CD4-positive, alpha-beta memory T cell (primary cell): ENCODE measurements at regions not wholly inside any gene's neighbourhood (a gene's known extent, or its start where the extent isn't known, plus 50 kb on each side); places are given as distances from the start of the nearest gene placed in this dataset.

Experiments used
- CTCF ChIA-PET: fragments of 350-600 bp; sonication (Branson Sonifier 250); formaldehyde crosslinking; loops from one replicate; lab custom pipeline; 2021; ENCODE audit warnings: inconsistent platforms; ENCODE audit not compliant: partially characterized antibody; lab: Charles Lee
- POLR2A ChIA-PET: fragments of 350-600 bp; sonication (Branson Sonifier 250); formaldehyde crosslinking; loops from one replicate; lab custom pipeline; 2021; ENCODE audit not compliant: partially characterized antibody; lab: Charles Lee
- DNase-seq, 5 donors: peaks; one replicate each; pipeline versions ENCODE4 v3.0.0 to v3.0.0-alpha.2; 2020 to 2022; ENCODE audit warnings: mixed read lengths in 1 of 5
- H3K27ac ChIP-seq: one replicate; pipeline ENCODE4 v1.7.0; 2013; ENCODE audit warnings: low read depth, low read length
- H3K27me3 ChIP-seq: 2 replicates; pipeline ENCODE4 v1.7.0; 2013; ENCODE audit warnings: mild to moderate bottlenecking, low read length, moderate library complexity; ENCODE audit not compliant: insufficient read depth
- H3K36me3 ChIP-seq: 2 replicates; pipeline ENCODE4 v1.7.0; 2013; ENCODE audit warnings: mild to moderate bottlenecking, low read length, moderate library complexity; ENCODE audit not compliant: insufficient read depth
- H3K4me1 ChIP-seq: 2 replicates; pipeline ENCODE4 v1.7.0; 2013; ENCODE audit warnings: mild to moderate bottlenecking, low read length, moderate library complexity; ENCODE audit not compliant: insufficient read depth
- H3K4me3 ChIP-seq, 2 donors: one replicate each; pipeline ENCODE4 v1.7.0; 2013; ENCODE audit warnings: low read length in 2 of 2, mild to moderate bottlenecking in 1 of 2
- H3K9me3 ChIP-seq, 2 donors: one replicate each; pipeline ENCODE4 v1.7.0; 2013; ENCODE audit warnings: low read length in 2 of 2, control low read depth in 1 of 2; ENCODE audit not compliant: control insufficient read depth in 1 of 2
- H3K27ac Mint-ChIP-seq, 7 donors: one replicate each; pipeline ENCODE4 v1.8.0; 2020 to 2021; ENCODE audit warnings: mixed read lengths in 7 of 7, mild to moderate bottlenecking in 6 of 7, inconsistent platforms in 3 of 7, moderate library complexity in 3 of 7
- H3K27me3 Mint-ChIP-seq, 2 donors: one replicate each; pipeline ENCODE4 v1.8.0; 2020 to 2021; ENCODE audit warnings: mixed read lengths in 2 of 2
- H3K36me3 Mint-ChIP-seq, 2 donors: one replicate each; pipeline ENCODE4 v1.8.0; 2020 to 2021; ENCODE audit warnings: mixed read lengths in 2 of 2, inconsistent platforms in 1 of 2, mild to moderate bottlenecking in 1 of 2
- H3K4me1 Mint-ChIP-seq, 4 donors: one replicate each; pipeline ENCODE4 v1.8.0; 2020 to 2021; ENCODE audit warnings: mixed read lengths in 4 of 4, mild to moderate bottlenecking in 1 of 4
- H3K4me3 Mint-ChIP-seq, 8 donors: one replicate each; pipeline ENCODE4 v1.8.0; 2020 to 2021; ENCODE audit warnings: mixed read lengths in 8 of 8, mild to moderate bottlenecking in 7 of 8, moderate library complexity in 6 of 8, inconsistent platforms in 3 of 8
- H3K9me3 Mint-ChIP-seq, 8 donors: one replicate each; pipeline ENCODE4 v1.8.0; 2020 to 2021; ENCODE audit warnings: mixed read lengths in 8 of 8, mild to moderate bottlenecking in 5 of 8, inconsistent platforms in 3 of 8, moderate library complexity in 1 of 8
- intact Hi-C: fragments of 100-400 bp; cut with micrococcal nuclease; formaldehyde crosslinking; loops from one replicate; pipeline ENCODE4 v1.15.1; 2023

DNA sequence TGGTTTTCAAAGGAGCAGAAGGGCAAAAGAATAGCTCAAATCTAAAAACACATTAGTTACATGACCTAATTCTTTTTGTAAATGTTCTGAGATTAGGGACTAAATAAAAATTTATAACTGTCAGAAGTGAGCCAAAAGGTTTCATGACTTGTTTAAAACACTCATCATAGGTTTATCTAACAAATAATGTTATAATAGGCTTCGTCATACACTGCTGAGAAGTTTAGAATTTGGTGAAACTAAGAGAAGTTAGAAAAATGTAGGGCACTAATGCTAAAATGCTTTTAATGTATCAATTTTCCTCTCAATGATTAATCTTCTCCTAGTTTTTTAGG, 468.8 kb upstream of the CDIN1 start:
- H3K36me3 ChIP-seq, result no peaks in the 10 kb centered on the region
- no peaks in the 10 kb centered on the region for H3K27me3 ChIP-seq
- Mint-ChIP-seq H3K4me1 (no peaks in the 10 kb centered on the region), H3K27ac (no peak overlapping the region), H3K9me3 (peaks cover 0 to 4% (median 0%) of the 10 kb centered on the region in 8 donors), H3K27me3 (no peaks in the 10 kb centered on the region), H3K4me3 (no peak overlapping the region), H3K36me3 (no peaks in the 10 kb centered on the region)
- H3K4me3 ChIP-seq, result no peak overlapping the region
- ChIA-PET POLR2A (no interaction called here), CTCF (no interaction called here)
- no peaks in the 10 kb centered on the region for H3K9me3 ChIP-seq
- DNase-seq, result no peak
- no peak overlapping the region for H3K27ac ChIP-seq
- no peaks in the 10 kb centered on the region for H3K4me1 ChIP-seq
- intact Hi-C loops, result no loop called here

DNA sequence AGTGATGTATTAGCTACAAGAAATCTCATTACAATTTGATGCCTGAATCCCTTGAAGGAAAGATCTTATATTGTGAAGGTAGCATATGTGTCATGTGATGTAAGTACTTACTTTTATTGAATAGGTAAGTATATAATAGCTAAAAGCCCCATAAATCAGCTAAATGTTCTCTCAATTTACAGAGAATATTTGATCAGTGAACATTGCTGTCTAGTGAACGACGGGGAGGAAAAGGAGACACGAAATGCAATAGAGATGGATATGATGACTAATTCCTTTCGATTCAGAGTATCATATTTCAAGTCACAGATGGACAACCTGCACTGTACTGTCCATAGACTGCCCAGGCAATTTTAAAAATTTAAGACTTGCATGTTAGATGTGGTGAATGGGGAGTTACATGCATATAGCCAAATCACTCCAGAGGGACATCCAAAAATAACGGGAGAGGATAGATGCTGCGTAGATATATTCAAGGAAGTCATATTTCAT, 462.1 kb upstream of the CDIN1 start:
- Mint-ChIP-seq H3K9me3 (peaks cover 0 to 15% (median 4%) of the 10 kb centered on the region in 8 donors), H3K27me3 (no peaks in the 10 kb centered on the region), H3K4me3 (no peak overlapping the region), H3K4me1 (no peaks in the 10 kb centered on the region), H3K27ac (no peak overlapping the region), H3K36me3 (no peaks in the 10 kb centered on the region)
- H3K9me3 ChIP-seq, result no peaks in the 10 kb centered on the region
- no peak for DNase-seq
- intact Hi-C loops, result no loop called here
- H3K27ac ChIP-seq, result no peak overlapping the region
- POLR2A ChIA-PET, result no interaction called here
- CTCF ChIA-PET, result interaction anchor here (0.6 kb wide), 1 partner anchor 30 kb away, joined by 3 read pairs; no protein-coding TSS in a partner anchor
- no peak overlapping the region for H3K4me3 ChIP-seq
- H3K36me3 ChIP-seq, result no peaks in the 10 kb centered on the region
- H3K4me1 ChIP-seq, result no peaks in the 10 kb centered on the region
- no peaks in the 10 kb centered on the region for H3K27me3 ChIP-seq

DNA sequence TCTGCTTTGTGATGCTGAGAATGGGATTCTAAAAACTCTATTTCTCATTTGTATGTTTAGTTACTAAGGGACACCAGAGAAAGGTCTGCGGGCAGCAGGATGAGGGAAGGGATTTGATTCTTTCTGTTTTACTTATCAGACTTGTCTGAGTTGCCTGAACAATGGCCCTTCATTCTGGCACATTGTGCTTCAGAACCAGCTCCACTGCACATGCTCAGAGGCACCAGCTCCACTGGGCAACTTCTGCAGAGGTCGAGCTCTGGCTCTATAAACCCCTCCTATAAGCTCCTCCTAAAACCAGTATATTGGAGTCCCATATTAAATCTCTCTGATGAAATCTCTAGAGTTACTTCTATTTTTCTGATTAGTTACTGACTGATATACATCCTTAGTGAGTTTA, 453.2 kb upstream of the CDIN1 start:
- Mint-ChIP-seq H3K9me3 (peaks cover 0 to 6% (median 3%) of the 10 kb centered on the region in 8 donors), H3K4me3 (no peak overlapping the region), H3K4me1 (no peaks in the 10 kb centered on the region), H3K36me3 (no peaks in the 10 kb centered on the region), H3K27me3 (no peaks in the 10 kb centered on the region), H3K27ac (no peak overlapping the region)
- no peak for DNase-seq
- Histone ChIP-seq H3K4me1 (no peaks in the 10 kb centered on the region), H3K27me3 (no peaks in the 10 kb centered on the region), H3K4me3 (no peak overlapping the region), H3K36me3 (no peaks in the 10 kb centered on the region), H3K9me3 (no peaks in the 10 kb centered on the region), H3K27ac (no peak overlapping the region)
- POLR2A ChIA-PET, result no interaction called here
- intact Hi-C loops, result no loop called here
- CTCF ChIA-PET, result no interaction called here

DNA sequence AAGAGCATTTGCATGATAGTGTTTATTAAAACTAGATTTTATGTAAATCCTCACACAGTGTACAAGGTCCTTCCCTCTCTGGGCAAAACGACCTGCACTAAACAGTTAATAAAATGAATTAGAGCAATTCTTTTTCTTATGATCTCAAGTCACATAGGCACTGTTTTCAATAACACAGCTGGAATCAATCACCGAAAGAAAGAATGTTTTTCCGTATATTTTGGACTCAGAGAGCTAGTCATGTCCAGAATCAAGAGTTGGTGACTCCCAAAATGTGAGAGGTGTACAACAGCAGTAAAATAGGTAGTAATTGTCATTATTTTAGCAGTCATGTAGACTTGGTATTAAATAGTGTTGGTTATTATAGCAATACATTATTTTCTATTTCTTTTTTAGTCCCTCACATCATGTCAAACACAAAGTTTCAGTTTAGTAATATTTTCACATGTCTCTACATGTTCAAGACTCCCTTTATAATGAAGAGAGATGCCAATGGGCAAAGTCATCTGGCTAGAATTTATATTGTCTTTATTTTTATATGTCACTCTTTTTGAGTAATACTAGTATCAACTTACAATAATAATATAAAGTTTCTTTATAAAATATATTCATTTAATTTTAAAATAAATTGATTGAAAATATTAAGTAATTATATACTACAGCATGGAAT, 448.6 kb upstream of the CDIN1 start:
- CTCF ChIA-PET, result no interaction called here
- Mint-ChIP-seq H3K27me3 (no peaks in the 10 kb centered on the region), H3K27ac (no peak overlapping the region), H3K4me1 (no peaks in the 10 kb centered on the region), H3K9me3 (peaks cover 0 to 6% (median under 1%) of the 10 kb centered on the region in 8 donors), H3K36me3 (no peaks in the 10 kb centered on the region), H3K4me3 (no peak overlapping the region)
- no peaks in the 10 kb centered on the region for H3K4me1 ChIP-seq
- no peaks in the 10 kb centered on the region for H3K9me3 ChIP-seq
- DNase-seq, result no peak
- no peaks in the 10 kb centered on the region for H3K27me3 ChIP-seq
- no peaks in the 10 kb centered on the region for H3K36me3 ChIP-seq
- no peak overlapping the region for H3K4me3 ChIP-seq
- POLR2A ChIA-PET, result no interaction called here
- no peak overlapping the region for H3K27ac ChIP-seq
- intact Hi-C loops, result no loop called here

DNA sequence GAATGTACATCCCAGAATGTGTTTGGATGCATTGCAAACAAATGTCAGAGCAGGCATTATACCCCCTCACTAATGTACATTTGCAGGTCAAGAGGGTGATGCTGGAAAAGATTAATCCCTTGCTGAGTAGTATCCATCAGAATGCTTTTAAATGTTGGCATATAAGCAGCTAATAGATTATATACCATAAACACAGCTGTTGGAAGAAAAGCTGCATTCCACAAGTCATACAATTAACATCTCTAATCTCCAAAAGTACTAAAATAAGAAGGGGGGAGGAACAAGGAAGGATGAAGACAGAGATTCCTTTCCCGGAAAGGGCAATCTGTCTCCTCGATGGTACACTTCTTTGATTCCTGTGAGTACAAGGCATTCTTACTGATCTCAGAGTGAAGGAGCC, 445.7 kb upstream of the CDIN1 start:
- no peak for DNase-seq
- Histone ChIP-seq H3K27ac (no peak overlapping the region), H3K36me3 (no peaks in the 10 kb centered on the region), H3K4me1 (no peaks in the 10 kb centered on the region), H3K9me3 (no peaks in the 10 kb centered on the region), H3K27me3 (no peaks in the 10 kb centered on the region), H3K4me3 (no peak overlapping the region)
- Mint-ChIP-seq H3K27ac (no peak overlapping the region), H3K4me1 (no peaks in the 10 kb centered on the region), H3K36me3 (no peaks in the 10 kb centered on the region), H3K9me3 (peaks cover 0 to 11% (median 1%) of the 10 kb centered on the region in 8 donors), H3K4me3 (no peak overlapping the region), H3K27me3 (no peaks in the 10 kb centered on the region)
- POLR2A ChIA-PET, result no interaction called here
- CTCF ChIA-PET, result no interaction called here
- intact Hi-C loops, result no loop called here

DNA sequence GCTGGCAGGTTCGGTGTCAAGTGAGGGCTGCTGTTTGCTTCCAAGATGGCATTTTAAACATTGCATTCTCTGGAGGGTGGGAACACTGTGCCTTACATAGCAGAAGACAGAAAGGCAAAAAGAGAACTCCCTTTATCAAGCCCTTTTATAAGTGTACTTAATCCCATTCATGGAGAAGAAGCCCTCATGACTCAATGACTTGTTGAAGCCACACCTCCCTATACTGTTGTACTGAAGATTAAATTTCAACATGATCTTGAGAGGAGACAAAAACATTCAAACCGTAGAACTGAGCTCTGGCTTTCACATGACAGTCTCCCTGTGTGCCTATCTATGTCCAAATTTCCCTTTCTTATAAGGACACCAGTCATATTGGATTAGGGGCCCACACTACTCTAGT, 443.4 kb upstream of the CDIN1 start:
- no peaks in the 10 kb centered on the region for H3K4me1 ChIP-seq
- Mint-ChIP-seq H3K27ac (no peak overlapping the region), H3K4me1 (no peaks in the 10 kb centered on the region), H3K9me3 (peaks cover 0 to 9% (median 2%) of the 10 kb centered on the region in 8 donors), H3K27me3 (no peaks in the 10 kb centered on the region), H3K4me3 (no peak overlapping the region), H3K36me3 (no peaks in the 10 kb centered on the region)
- no peak for DNase-seq
- H3K4me3 ChIP-seq, result no peak overlapping the region
- H3K27me3 ChIP-seq, result no peaks in the 10 kb centered on the region
- ChIA-PET POLR2A (no interaction called here), CTCF (no interaction called here)
- H3K36me3 ChIP-seq, result no peaks in the 10 kb centered on the region
- intact Hi-C loops, result no loop called here
- no peaks in the 10 kb centered on the region for H3K9me3 ChIP-seq
- no peak overlapping the region for H3K27ac ChIP-seq

DNA sequence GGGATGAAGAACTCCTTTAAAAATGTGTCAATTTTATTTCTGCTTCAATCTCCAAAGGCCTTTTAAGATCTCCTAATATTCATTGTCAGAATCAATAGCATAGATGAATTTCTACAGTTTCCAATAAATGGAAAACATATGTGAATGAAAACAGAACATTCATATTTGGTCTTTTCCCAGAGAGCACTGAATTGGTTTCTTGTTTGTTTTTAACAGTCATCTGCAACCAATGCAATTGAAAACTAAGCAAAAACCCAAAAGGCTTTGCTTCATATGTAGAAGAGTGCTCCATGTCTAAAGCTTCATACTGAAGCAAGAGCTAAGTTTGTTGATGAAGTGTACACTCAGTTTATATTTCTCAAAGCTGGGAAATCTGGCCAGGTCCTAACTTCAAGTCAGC, 426.5 kb upstream of the CDIN1 start:
- Histone ChIP-seq H3K4me3 (no peak overlapping the region), H3K36me3 (no peaks in the 10 kb centered on the region), H3K27me3 (no peaks in the 10 kb centered on the region), H3K9me3 (no peaks in the 10 kb centered on the region), H3K27ac (no peak overlapping the region), H3K4me1 (no peaks in the 10 kb centered on the region)
- intact Hi-C loops, result no loop called here
- ChIA-PET CTCF (no interaction called here), POLR2A (no interaction called here)
- no peaks in the 10 kb centered on the region for H3K4me1 Mint-ChIP-seq
- no peak overlapping the region for H3K4me3 Mint-ChIP-seq
- DNase-seq, result no peak
- no peaks in the 10 kb centered on the region for H3K36me3 Mint-ChIP-seq
- H3K27me3 Mint-ChIP-seq, result no peaks in the 10 kb centered on the region
- H3K9me3 Mint-ChIP-seq, result peaks cover 0 to 11% (median 5%) of the 10 kb centered on the region in 8 donors
- H3K27ac Mint-ChIP-seq, result no peak overlapping the region
